ENCODE measurements at regions not wholly inside any gene's neighbourhood (a gene's known extent, or its start where the extent isn't known, plus 50 kb on each side); places are given as distances from the start of the nearest gene placed in this dataset.
"Not testable (repeated sequence)": the region's sequence is repeated elsewhere in the genome, so short reads cannot be mapped to it uniquely, and the experiment has no call there.

DNA sequence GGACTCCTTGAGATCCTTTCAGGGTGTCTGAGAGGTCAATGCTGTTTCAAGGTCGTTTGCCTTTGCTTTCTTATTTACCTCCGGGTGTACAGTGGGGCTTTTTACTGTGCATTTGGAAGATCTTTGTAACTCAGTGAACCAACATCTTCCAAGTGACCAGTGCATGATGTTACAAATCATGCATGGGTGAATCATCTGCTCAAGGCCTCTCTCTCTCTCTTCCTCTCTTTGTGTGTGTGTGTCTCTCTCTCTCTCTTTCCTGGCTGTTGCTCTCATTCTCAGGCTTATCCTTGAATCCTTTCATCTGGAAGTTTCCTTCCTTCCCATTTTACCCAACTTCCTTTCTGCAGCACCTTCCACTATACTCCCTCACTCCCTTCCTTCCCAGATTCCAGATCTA lies 96.1 kb downstream of the TRIM43 start:
- H3K9ac ChIP-seq (ENCODE audit: low read depth, low read length); H3K4me3 ChIP-seq (ENCODE audit: low read depth, low read length); H3K4me1 ChIP-seq (ENCODE audit: control insufficient read depth, insufficient read depth, low read length); H3K9me3 ChIP-seq (ENCODE audit: control insufficient read depth, insufficient read depth, low read length); H3K36me3 ChIP-seq (ENCODE audit: control insufficient read depth, insufficient read depth, low read length); H3K27me3 ChIP-seq (ENCODE audit: control insufficient read depth, insufficient read depth, low read length): not testable (repeated sequence)

DNA sequence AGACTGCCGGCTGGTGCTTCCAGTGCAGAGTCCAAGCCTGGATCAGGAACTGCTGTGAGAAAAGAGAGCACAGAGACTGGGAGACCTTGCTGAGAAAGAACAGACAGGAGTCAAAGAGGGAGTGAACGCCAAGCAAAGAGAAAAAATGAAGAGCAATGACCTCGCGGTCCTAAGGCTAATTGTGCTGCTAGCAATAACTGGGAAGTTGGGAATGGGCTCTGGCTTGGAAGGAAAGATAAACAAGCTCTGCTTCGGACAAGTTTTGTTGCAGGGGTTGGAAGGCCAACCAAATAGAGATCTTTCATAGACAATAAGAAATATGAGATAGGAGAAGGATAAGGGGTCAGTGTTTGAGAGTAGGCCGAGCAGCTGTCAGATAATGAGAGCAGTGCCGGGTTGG lies 99.4 kb downstream of the TRIM43 start:
- H3K9me3 ChIP-seq (ENCODE audit: control insufficient read depth, insufficient read depth, low read length); H3K4me1 ChIP-seq (ENCODE audit: control insufficient read depth, insufficient read depth, low read length); H3K36me3 ChIP-seq (ENCODE audit: control insufficient read depth, insufficient read depth, low read length); H3K4me3 ChIP-seq (ENCODE audit: low read depth, low read length); H3K27me3 ChIP-seq (ENCODE audit: control insufficient read depth, insufficient read depth, low read length); H3K9ac ChIP-seq (ENCODE audit: low read depth, low read length): not testable (repeated sequence)

DNA sequence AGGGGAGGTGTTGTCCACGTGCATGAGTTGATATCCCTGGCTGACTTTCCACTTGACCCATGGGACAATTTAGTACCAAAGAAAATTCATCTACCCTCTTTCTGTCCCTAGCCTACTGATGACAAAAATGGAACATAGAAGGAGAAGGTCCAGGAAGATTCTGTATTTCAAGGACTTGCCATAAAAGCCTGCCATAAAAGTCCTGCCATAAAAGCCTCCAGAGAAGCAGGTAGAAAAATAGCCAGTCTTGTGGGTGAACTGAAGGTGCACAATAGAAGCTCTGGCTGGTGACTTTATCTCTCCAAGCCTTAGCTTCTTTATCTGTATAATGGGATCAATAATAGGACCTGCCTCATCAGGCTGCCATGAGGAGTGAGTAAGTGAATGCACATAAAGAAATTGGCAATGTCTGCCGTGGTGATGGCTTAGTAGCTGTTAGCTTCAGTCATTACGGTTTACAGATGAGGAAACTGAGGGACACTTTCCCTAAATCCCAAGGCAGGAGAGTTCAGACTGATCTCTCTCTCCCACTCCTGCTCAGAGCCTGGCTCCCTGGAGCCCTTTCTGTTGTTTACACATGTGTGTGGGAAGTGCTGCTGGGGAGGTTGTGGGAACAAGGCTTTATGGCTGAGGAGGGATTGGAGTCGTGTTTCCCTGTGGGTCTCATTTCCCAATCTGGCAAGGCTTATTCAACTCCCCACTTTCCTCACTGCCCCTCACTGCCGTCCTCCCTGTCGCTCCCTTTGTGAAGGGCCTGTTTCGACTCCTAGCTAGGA lies 101.5 kb downstream of the TRIM43 start:
- not testable (repeated sequence) for H3K36me3 ChIP-seq (ENCODE audit: control insufficient read depth, insufficient read depth, low read length); H3K27me3 ChIP-seq (ENCODE audit: control insufficient read depth, insufficient read depth, low read length); H3K9me3 ChIP-seq (ENCODE audit: control insufficient read depth, insufficient read depth, low read length); H3K4me1 ChIP-seq (ENCODE audit: control insufficient read depth, insufficient read depth, low read length); H3K4me3 ChIP-seq (ENCODE audit: low read depth, low read length); H3K9ac ChIP-seq (ENCODE audit: low read depth, low read length)

DNA sequence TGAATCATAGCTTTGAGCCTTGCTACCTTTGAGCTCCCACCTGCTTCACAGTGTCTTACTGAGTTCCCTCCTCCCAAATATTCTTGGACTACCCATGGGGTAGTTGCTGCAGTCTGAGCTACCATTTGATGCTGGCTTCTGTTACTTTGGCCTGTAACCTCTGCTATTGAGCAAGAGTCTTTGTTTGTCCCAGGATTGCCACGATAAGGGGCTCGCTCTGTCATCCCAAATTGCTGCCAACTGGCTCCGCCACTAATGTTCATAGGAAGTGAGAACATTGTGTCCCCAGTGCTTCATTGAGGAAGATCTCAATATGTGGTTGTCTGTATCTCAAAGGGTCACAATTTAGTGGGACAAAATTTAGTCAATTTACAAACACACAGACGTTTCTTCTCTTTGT lies 103.8 kb downstream of the TRIM43 start:
- Histone ChIP-seq H3K9ac (ENCODE audit: low read depth, low read length) (no peak overlapping the region), H3K27me3 (ENCODE audit: control insufficient read depth, insufficient read depth, low read length) (peaks cover 2% of the 10 kb centered on the region), H3K4me1 (ENCODE audit: control insufficient read depth, insufficient read depth, low read length) (no peaks in the 10 kb centered on the region), H3K4me3 (ENCODE audit: low read depth, low read length) (no peak overlapping the region), H3K9me3 (ENCODE audit: control insufficient read depth, insufficient read depth, low read length) (no peaks in the 10 kb centered on the region), H3K36me3 (ENCODE audit: control insufficient read depth, insufficient read depth, low read length) (no peaks in the 10 kb centered on the region)

DNA sequence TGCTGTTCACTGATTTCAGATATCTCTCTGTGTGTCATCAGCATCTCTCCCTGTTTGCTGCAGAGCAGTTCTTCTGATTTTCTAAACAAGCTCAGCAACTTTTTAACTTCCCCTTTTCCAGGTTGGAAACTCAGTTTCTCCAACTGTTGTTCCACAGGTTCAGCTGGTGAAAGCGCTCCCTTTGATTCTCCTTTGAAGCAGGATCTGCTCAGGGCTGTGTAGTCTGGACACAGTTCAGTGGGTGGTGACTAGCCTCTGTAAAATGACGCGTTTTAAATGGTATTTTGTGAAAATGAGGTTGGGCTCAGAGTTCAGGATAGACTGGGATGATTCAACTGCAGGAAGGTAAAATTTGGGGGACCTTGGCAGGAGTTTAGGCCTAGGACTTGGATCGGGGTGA lies 106.3 kb downstream of the TRIM43 start:
- Histone ChIP-seq H3K4me3 (ENCODE audit: low read depth, low read length) (no peak overlapping the region), H3K4me1 (ENCODE audit: control insufficient read depth, insufficient read depth, low read length) (no peaks in the 10 kb centered on the region), H3K9me3 (ENCODE audit: control insufficient read depth, insufficient read depth, low read length) (no peaks in the 10 kb centered on the region), H3K27me3 (ENCODE audit: control insufficient read depth, insufficient read depth, low read length) (peaks cover 2% of the 10 kb centered on the region), H3K36me3 (ENCODE audit: control insufficient read depth, insufficient read depth, low read length) (no peaks in the 10 kb centered on the region), H3K9ac (ENCODE audit: low read depth, low read length) (no peak overlapping the region)

DNA sequence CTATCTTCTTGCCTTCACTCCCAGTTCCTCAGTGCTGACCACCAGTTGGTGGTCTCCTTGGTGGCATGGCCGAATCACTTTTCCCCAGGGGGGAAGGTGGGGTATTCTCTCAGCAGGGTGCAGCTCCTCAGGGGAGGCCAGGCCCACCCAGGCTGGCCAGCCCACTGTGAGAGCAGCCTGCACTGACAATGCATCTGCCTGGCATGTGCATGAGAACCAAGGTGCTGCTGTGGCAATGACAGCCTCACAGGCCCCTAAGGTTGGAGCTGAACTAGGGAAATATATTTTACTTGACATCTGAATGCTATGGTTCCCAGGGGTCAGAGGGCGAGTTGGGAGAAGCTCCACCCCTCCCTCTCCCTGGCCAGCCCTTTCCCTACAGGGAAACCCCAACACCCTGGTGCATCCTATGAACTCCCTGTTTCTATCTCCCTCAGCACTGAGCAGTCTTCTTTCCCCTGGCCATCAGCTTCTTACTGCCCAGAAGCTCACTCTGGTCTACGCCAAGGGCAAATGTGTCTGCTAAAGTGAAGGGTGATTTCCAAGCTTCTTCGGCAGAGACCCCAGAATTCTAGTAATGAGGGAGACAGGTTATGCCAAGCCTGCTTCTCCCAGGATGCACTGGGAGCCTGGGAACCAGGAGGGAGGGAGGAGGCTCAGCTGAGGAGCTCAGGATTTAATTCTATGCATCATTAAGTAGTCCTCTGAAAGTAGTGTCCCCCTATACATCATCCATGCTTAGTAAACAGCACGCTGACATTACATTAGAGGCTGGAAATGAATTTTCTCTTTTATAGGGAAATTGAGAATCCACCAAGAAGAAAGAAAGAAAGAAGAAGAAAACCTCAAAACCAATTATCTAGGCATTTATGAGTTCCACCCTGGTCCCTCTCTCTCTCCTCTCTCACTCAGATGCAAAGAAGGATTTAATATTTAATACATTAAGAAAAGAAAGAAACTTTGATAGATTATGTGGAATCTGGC lies 107.7 kb downstream of the TRIM43 start:
- not testable (repeated sequence) for H3K36me3 ChIP-seq (ENCODE audit: control insufficient read depth, insufficient read depth, low read length); H3K4me1 ChIP-seq (ENCODE audit: control insufficient read depth, insufficient read depth, low read length); H3K9me3 ChIP-seq (ENCODE audit: control insufficient read depth, insufficient read depth, low read length); H3K4me3 ChIP-seq (ENCODE audit: low read depth, low read length); H3K9ac ChIP-seq (ENCODE audit: low read depth, low read length); H3K27me3 ChIP-seq (ENCODE audit: control insufficient read depth, insufficient read depth, low read length)

DNA sequence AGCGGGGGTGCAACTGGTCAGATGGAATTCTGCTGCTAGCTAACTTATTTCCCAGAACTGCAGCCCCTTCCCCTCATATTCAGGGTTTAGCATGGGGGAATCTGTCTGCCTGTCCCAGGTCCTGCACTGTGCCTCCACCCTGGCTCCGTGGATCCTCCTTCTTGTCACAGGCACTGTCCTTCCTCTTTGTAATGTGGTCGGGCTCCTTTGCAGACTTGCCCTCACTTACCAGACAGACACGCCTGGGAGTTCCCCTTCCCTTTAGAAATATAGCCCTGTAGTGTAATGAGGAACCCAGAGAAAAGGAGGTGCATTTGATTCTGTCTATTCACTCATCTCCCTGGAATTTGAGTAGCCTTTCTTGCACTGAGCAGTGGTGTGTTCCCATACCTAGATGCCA lies 108.7 kb downstream of the TRIM43 start:
- no peaks in the 10 kb centered on the region for H3K9me3 ChIP-seq (ENCODE audit: control insufficient read depth, insufficient read depth, low read length)
- peaks cover 2% of the 10 kb centered on the region for H3K27me3 ChIP-seq (ENCODE audit: control insufficient read depth, insufficient read depth, low read length)
- H3K36me3 ChIP-seq (ENCODE audit: control insufficient read depth, insufficient read depth, low read length): no peaks in the 10 kb centered on the region
- no peak overlapping the region for H3K4me3 ChIP-seq (ENCODE audit: low read depth, low read length)
- H3K9ac ChIP-seq (ENCODE audit: low read depth, low read length): no peak overlapping the region
- H3K4me1 ChIP-seq (ENCODE audit: control insufficient read depth, insufficient read depth, low read length): no peaks in the 10 kb centered on the region

DNA sequence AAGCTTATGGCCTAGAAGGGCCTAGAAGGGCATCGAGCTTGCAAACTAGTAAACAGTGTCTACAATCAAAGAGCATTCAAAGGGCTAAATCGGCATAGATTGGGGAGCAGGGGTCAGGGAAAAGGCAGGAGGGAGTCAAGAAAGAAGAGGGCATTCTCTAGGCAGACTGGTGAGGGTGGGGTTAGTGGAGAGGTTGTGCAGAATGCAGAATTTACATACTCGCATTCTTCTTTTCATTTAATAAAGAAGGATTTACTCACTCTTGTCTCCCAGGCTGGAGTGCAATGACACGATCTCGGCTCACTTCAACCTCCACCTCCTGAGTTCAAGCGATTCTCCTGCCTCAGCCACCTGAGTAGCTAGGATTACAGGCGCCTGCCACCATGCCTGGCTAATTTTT lies 110.7 kb downstream of the TRIM43 start:
- no peaks in the 10 kb centered on the region for H3K9me3 ChIP-seq (ENCODE audit: control insufficient read depth, insufficient read depth, low read length)
- H3K9ac ChIP-seq (ENCODE audit: low read depth, low read length): no peak overlapping the region
- no peaks in the 10 kb centered on the region for H3K36me3 ChIP-seq (ENCODE audit: control insufficient read depth, insufficient read depth, low read length)
- H3K4me1 ChIP-seq (ENCODE audit: control insufficient read depth, insufficient read depth, low read length): no peaks in the 10 kb centered on the region
- H3K27me3 ChIP-seq (ENCODE audit: control insufficient read depth, insufficient read depth, low read length): no peaks in the 10 kb centered on the region
- no peak overlapping the region for H3K4me3 ChIP-seq (ENCODE audit: low read depth, low read length)

DNA sequence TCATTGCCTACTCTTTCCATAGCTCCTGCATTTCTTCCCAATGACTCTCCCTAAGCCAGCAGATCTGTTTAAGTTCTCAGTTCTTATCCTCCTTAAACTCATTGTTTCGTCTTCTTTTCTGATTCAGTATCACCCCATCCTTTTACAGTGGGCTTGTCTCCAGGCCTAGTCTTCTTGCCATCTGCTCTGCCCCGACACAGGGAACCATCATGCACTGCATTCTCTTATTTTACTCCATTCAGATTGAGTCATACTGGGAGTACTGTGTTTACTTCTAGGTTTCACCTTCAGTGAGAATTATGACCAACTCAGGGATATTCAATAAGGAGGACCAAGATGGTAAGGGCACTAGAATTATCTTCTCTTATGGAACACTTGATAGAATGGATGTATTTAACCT lies 115.4 kb downstream of the TRIM43 start:
- not testable (repeated sequence) for H3K36me3 ChIP-seq (ENCODE audit: control insufficient read depth, insufficient read depth, low read length); H3K9ac ChIP-seq (ENCODE audit: low read depth, low read length); H3K4me3 ChIP-seq (ENCODE audit: low read depth, low read length); H3K27me3 ChIP-seq (ENCODE audit: control insufficient read depth, insufficient read depth, low read length); H3K9me3 ChIP-seq (ENCODE audit: control insufficient read depth, insufficient read depth, low read length); H3K4me1 ChIP-seq (ENCODE audit: control insufficient read depth, insufficient read depth, low read length)

DNA sequence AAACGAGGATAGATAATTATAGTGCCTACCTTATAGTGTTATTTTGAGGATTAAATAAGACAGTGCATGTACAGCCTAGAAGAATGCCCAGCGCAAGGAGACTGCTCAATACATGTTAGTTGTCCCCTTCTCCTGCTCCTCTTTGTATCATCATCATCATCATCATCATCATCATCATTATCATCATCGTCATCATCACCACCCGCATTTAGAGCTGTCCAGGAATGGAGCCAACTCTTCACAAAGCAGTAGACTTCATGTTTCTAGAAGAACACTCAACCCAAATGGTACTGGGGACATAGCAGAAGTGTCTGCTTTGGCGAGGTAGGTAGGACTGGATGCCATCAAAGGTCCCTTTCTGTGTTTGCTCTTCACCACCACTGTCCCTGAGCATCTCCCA lies 116.0 kb downstream of the TRIM43 start:
- no peak overlapping the region for H3K9ac ChIP-seq (ENCODE audit: low read depth, low read length)
- no peaks in the 10 kb centered on the region for H3K27me3 ChIP-seq (ENCODE audit: control insufficient read depth, insufficient read depth, low read length)
- H3K9me3 ChIP-seq (ENCODE audit: control insufficient read depth, insufficient read depth, low read length): no peaks in the 10 kb centered on the region
- H3K4me3 ChIP-seq (ENCODE audit: low read depth, low read length): no peak overlapping the region
- H3K36me3 ChIP-seq (ENCODE audit: control insufficient read depth, insufficient read depth, low read length): no peaks in the 10 kb centered on the region
- no peaks in the 10 kb centered on the region for H3K4me1 ChIP-seq (ENCODE audit: control insufficient read depth, insufficient read depth, low read length)

DNA sequence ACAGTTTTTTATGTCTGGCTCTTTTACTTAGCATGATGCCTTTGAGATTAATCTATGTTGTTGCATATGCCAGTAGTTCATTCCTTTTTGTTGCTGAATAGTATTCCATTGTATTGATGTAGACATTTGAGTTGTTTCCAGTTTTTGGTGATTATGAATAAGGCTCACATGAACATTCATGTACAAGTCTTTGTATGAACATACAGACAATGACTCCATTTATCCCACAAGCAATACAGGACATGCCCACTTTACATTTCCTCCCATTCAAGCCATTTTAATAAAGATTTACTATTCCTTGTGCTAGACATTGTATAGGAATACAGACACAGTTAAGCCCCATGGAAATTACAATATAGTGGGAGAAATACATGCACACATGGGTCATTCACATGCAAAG lies 118.0 kb downstream of the TRIM43 start:
- Histone ChIP-seq H3K9me3 (ENCODE audit: control insufficient read depth, insufficient read depth, low read length) (no peaks in the 10 kb centered on the region), H3K9ac (ENCODE audit: low read depth, low read length) (no peak overlapping the region), H3K4me3 (ENCODE audit: low read depth, low read length) (no peak overlapping the region), H3K36me3 (ENCODE audit: control insufficient read depth, insufficient read depth, low read length) (no peaks in the 10 kb centered on the region), H3K27me3 (ENCODE audit: control insufficient read depth, insufficient read depth, low read length) (no peaks in the 10 kb centered on the region), H3K4me1 (ENCODE audit: control insufficient read depth, insufficient read depth, low read length) (no peaks in the 10 kb centered on the region)

Data from iPS-15b (cell line).